ENCODE measurements at regions not wholly inside any gene's neighbourhood (a gene's known extent, or its start where the extent isn't known, plus 50 kb on each side); places are given as distances from the start of the nearest gene placed in this dataset.

GRCh38 chr10:128630787-128631252, 504.6 kb upstream of the MKI67 start:
- H3K4me3 ChIP-seq (replicated peaks; ENCODE audit: low read depth, low read length), result no peak overlapping the region
- no peak for TF ChIP-seq CTCF (IDR thresholded peaks at IDR 0.05; ENCODE audit: low read depth, low read length, missing control alignments)
- DNase-seq (ENCODE audit: extremely low read depth, low read depth), result no peak

- TF ChIP-seq CTCF (IDR thresholded peaks at IDR 0.05; ENCODE audit: low read depth, low read length, missing control alignments), result peak; percentile 11
- DNase-seq (ENCODE audit: extremely low read depth, low read depth), result no peak
Observed at GRCh38 chr10:128631801-128632241, 505.6 kb upstream of the MKI67 start.

GRCh38 chr10:128632694-128633093, 506.5 kb upstream of the MKI67 start:
- DNase-seq (ENCODE audit: extremely low read depth, low read depth), result no peak
- TF ChIP-seq CTCF (IDR thresholded peaks at IDR 0.05; ENCODE audit: low read depth, low read length, missing control alignments), result no peak
- H3K4me3 ChIP-seq (replicated peaks; ENCODE audit: low read depth, low read length), result no peak overlapping the region

More at GRCh38 chr10:128631801-128632241, 505.6 kb upstream of the MKI67 start:
- H3K4me3 ChIP-seq (replicated peaks; ENCODE audit: low read depth, low read length), result no peak overlapping the region

- H3K4me3 ChIP-seq (replicated peaks; ENCODE audit: low read depth, low read length), result no peak overlapping the region
- no peak for TF ChIP-seq CTCF (IDR thresholded peaks at IDR 0.05; ENCODE audit: low read depth, low read length, missing control alignments)
- DNase-seq (ENCODE audit: extremely low read depth, low read depth), result no peak
Observed at GRCh38 chr10:128633864-128634540, 507.8 kb upstream of the MKI67 start.

GRCh38 chr10:128642023-128642422, 515.8 kb upstream of the MKI67 start:
- H3K4me3 ChIP-seq (replicated peaks; ENCODE audit: low read depth, low read length), result no peak overlapping the region
- TF ChIP-seq CTCF (IDR thresholded peaks at IDR 0.05; ENCODE audit: low read depth, low read length, missing control alignments), result no peak
- DNase-seq (ENCODE audit: extremely low read depth, low read depth), result no peak

- TF ChIP-seq CTCF (IDR thresholded peaks at IDR 0.05; ENCODE audit: low read depth, low read length, missing control alignments), result no peak
- no peak for DNase-seq (ENCODE audit: extremely low read depth, low read depth)
- no peak overlapping the region for H3K4me3 ChIP-seq (replicated peaks; ENCODE audit: low read depth, low read length)
Observed at GRCh38 chr10:128642502-128642901, 516.3 kb upstream of the MKI67 start.

- no peak for DNase-seq (ENCODE audit: extremely low read depth, low read depth)
- no peak overlapping the region for H3K4me3 ChIP-seq (replicated peaks; ENCODE audit: low read depth, low read length)
- TF ChIP-seq CTCF (IDR thresholded peaks at IDR 0.05; ENCODE audit: low read depth, low read length, missing control alignments), result no peak
Observed at GRCh38 chr10:128643658-128644057, 517.4 kb upstream of the MKI67 start.

Measured in HFF-Myc (cell line).